ENCODE measurements at regions not wholly inside any gene's neighbourhood (a gene's known extent, or its start where the extent isn't known, plus 50 kb on each side); places are given as distances from the start of the nearest gene placed in this dataset.

GRCh38 chr16:5200123-5200522 lies 102.5 kb upstream of the EEF2KMT start:
- Mint-ChIP-seq H3K36me3 (no peaks in the 10 kb centered on the region), H3K27ac (no peak overlapping the region), H3K4me1 (ENCODE audit: unreplicated experiment) (no peaks in the 10 kb centered on the region), H3K4me3 (no peak overlapping the region), H3K27me3 (peaks cover 10% of the 10 kb centered on the region), H3K9me3 (no peaks in the 10 kb centered on the region)
- no peak for DNase-seq (ENCODE audit: extremely low spot score, unreplicated experiment)
- TF ChIP-seq, protein P1, sequence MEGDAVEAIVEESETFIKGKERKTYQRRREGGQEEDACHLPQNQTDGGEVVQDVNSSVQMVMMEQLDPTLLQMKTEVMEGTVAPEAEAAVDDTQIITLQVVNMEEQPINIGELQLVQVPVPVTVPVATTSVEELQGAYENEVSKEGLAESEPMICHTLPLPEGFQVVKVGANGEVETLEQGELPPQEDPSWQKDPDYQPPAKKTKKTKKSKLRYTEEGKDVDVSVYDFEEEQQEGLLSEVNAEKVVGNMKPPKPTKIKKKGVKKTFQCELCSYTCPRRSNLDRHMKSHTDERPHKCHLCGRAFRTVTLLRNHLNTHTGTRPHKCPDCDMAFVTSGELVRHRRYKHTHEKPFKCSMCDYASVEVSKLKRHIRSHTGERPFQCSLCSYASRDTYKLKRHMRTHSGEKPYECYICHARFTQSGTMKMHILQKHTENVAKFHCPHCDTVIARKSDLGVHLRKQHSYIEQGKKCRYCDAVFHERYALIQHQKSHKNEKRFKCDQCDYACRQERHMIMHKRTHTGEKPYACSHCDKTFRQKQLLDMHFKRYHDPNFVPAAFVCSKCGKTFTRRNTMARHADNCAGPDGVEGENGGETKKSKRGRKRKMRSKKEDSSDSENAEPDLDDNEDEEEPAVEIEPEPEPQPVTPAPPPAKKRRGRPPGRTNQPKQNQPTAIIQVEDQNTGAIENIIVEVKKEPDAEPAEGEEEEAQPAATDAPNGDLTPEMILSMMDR (conservative IDR thresholded peaks at IDR 0.05), result no peak

GRCh38 chr16:5196204-5196603 lies 98.6 kb upstream of the EEF2KMT start:
- no peak overlapping the region for H3K27ac Mint-ChIP-seq
- H3K9me3 Mint-ChIP-seq, result no peaks in the 10 kb centered on the region
- H3K4me1 Mint-ChIP-seq (ENCODE audit: unreplicated experiment), result no peaks in the 10 kb centered on the region
- H3K27me3 Mint-ChIP-seq, result peaks cover 11% of the 10 kb centered on the region
- DNase-seq (ENCODE audit: extremely low spot score, unreplicated experiment), result no peak
- TF ChIP-seq, protein P1 (conservative IDR thresholded peaks at IDR 0.05), result no peak
- H3K4me3 Mint-ChIP-seq, result no peak overlapping the region
- no peaks in the 10 kb centered on the region for H3K36me3 Mint-ChIP-seq

DNA sequence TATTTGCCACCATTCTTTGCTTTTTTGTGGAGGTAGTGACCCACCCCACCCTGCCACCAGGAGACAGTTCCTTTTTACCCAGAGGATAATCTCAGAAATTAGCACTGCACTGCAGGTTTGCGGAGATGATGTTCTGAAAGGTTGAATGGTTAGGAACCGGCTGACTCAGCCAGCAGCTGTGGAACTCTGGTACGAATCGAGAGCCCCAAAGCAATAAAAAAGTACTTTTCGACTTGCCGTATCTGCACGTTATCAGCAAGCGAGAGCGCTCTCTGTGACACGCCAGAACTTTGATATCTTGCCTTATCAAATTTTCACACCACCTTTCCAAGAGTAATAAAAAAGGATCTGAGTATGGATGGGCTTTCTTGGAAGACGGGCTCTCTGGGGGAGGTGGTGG lies 96.3 kb upstream of the EEF2KMT start:
- DNase-seq (ENCODE audit: extremely low spot score, unreplicated experiment), result no peak
- Mint-ChIP-seq H3K4me3 (no peak overlapping the region), H3K4me1 (ENCODE audit: unreplicated experiment) (no peaks in the 10 kb centered on the region), H3K27ac (no peak overlapping the region), H3K27me3 (peaks cover 11% of the 10 kb centered on the region), H3K36me3 (no peaks in the 10 kb centered on the region), H3K9me3 (no peaks in the 10 kb centered on the region)
- TF ChIP-seq, protein P1 (conservative IDR thresholded peaks at IDR 0.05), result no peak

DNA sequence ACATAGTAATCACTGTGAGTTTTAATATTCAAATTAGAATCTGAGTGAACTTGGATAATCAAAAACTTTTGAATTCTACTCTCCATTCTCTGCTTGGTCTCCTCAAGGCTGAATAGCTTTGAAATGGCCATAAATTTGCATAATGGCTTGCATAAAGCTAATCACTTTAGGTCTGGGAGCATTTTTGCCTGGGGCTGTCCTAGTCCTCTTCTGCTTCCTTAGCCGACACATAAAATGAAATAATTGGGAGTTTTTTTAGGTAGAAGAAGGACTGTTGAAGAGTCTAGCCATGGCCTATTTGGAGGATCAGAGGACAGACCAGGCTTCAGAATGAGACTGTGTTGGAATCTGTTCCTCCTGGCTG lies 91.4 kb upstream of the EEF2KMT start:
- no peak for DNase-seq (ENCODE audit: extremely low spot score, unreplicated experiment)
- Mint-ChIP-seq H3K9me3 (no peaks in the 10 kb centered on the region), H3K36me3 (no peaks in the 10 kb centered on the region), H3K4me3 (no peak overlapping the region), H3K4me1 (ENCODE audit: unreplicated experiment) (peaks cover 3% of the 10 kb centered on the region), H3K27ac (no peak overlapping the region), H3K27me3 (peaks cover 9% of the 10 kb centered on the region)
- TF ChIP-seq, protein P1 (conservative IDR thresholded peaks at IDR 0.05), result no peak

GRCh38 chr16:5188318-5188988 lies 90.9 kb upstream of the EEF2KMT start:
- DNase-seq (ENCODE audit: extremely low spot score, unreplicated experiment), result no peak
- Mint-ChIP-seq H3K4me1 (ENCODE audit: unreplicated experiment) (peaks cover 3% of the 10 kb centered on the region), H3K27ac (peak overlapping the region; percentile 80), H3K9me3 (no peaks in the 10 kb centered on the region), H3K27me3 (peaks cover 9% of the 10 kb centered on the region), H3K4me3 (no peak overlapping the region), H3K36me3 (no peaks in the 10 kb centered on the region)
- TF ChIP-seq, protein P1 (conservative IDR thresholded peaks at IDR 0.05), result no peak
